Activated CD8-positive, alpha-beta T cell treated with anti-CD3 and anti-CD28 coated beads for 36 hours (primary cell): ENCODE measurements at regions not wholly inside any gene's neighbourhood (a gene's known extent, or its start where the extent isn't known, plus 50 kb on each side); places are given as distances from the start of the nearest gene placed in this dataset.

Source experiments
- ATAC-seq: fragments of 200-7000 bp; cut with Tn5 transposase; one replicate; pipeline ENCODE4 v1.10.0; 2021; ENCODE audit warnings: mild to moderate bottlenecking, moderate library complexity
- CTCF ChIA-PET: fragments of 350-600 bp; sonication (Branson Sonifier 250); formaldehyde crosslinking; loops from one replicate; lab custom pipeline; 2021; ENCODE audit warnings: antibody characterized with exemption; lab: Charles Lee
- POLR2A ChIA-PET: fragments of 350-600 bp; sonication (Branson Sonifier 250); formaldehyde crosslinking; loops from one replicate; lab custom pipeline; 2021; ENCODE audit warnings: antibody characterized with exemption; lab: Charles Lee
- DNase-seq: peaks from one replicate; pipeline ENCODE4 v3.0.0-alpha.2; 2020
- H3K27ac Mint-ChIP-seq: one replicate; pipeline ENCODE4 v1.8.0; 2021; ENCODE audit warnings: mild to moderate bottlenecking, mixed read lengths
- H3K27me3 Mint-ChIP-seq: one replicate; pipeline ENCODE4 v1.8.0; 2021; ENCODE audit warnings: mixed read lengths
- H3K36me3 Mint-ChIP-seq: one replicate; pipeline ENCODE4 v1.8.0; 2021; ENCODE audit warnings: low read depth, mixed read lengths
- H3K4me1 Mint-ChIP-seq: one replicate; pipeline ENCODE4 v1.8.0; 2021; ENCODE audit warnings: low read depth, mixed read lengths
- H3K4me3 Mint-ChIP-seq: one replicate; pipeline ENCODE4 v1.8.0; 2021; ENCODE audit warnings: mild to moderate bottlenecking, moderate library complexity, mixed read lengths
- H3K9me3 Mint-ChIP-seq: one replicate; pipeline ENCODE4 v1.8.0; 2021; ENCODE audit warnings: mixed read lengths
- CTCF ChIP-seq: fragments of 200-600 bp; IDR thresholded peaks from one replicate; pipeline ENCODE4 v1.8.0; 2022; ENCODE audit warnings: antibody characterized with exemption, mild to moderate bottlenecking
- intact Hi-C: fragments of 100-400 bp; cut with micrococcal nuclease; formaldehyde crosslinking; loops from one replicate; pipeline ENCODE4 v1.10.0; 2022

- Mint-ChIP-seq H3K27me3 (no peaks in the 10 kb centered on the region), H3K4me1 (no peaks in the 10 kb centered on the region), H3K4me3 (no peak overlapping the region), H3K27ac (no peak overlapping the region), H3K36me3 (no peaks in the 10 kb centered on the region), H3K9me3 (peaks cover 2% of the 10 kb centered on the region)
- no peak for ATAC-seq
- ChIA-PET POLR2A (no interaction called here), CTCF (no interaction called here)
- no peak for TF ChIP-seq CTCF
- intact Hi-C loops, result no loop called here
- no peak for DNase-seq
Observed at GRCh38 chr5:114928644-114929462, 240.9 kb downstream of the TRIM36 start.

- intact Hi-C loops, result no loop called here
- Mint-ChIP-seq H3K4me3 (no peak overlapping the region), H3K27me3 (peaks cover 2% of the 10 kb centered on the region), H3K36me3 (no peaks in the 10 kb centered on the region), H3K9me3 (peaks cover 4% of the 10 kb centered on the region), H3K27ac (no peak overlapping the region), H3K4me1 (no peaks in the 10 kb centered on the region)
- no peak for TF ChIP-seq CTCF
- ChIA-PET CTCF (no interaction called here), POLR2A (no interaction called here)
- ATAC-seq (no peak), DNase-seq (no peak)
Observed at GRCh38 chr5:114924769-114925168, 244.9 kb downstream of the TRIM36 start.

- H3K9me3 Mint-ChIP-seq, result peaks cover 6% of the 10 kb centered on the region
- H3K36me3 Mint-ChIP-seq, result no peaks in the 10 kb centered on the region
- intact Hi-C loops, result no loop called here
- no peak overlapping the region for H3K4me3 Mint-ChIP-seq
- no peak for ATAC-seq
- ChIA-PET POLR2A (no interaction called here), CTCF (no interaction called here)
- DNase-seq, result no peak
- no peaks in the 10 kb centered on the region for H3K4me1 Mint-ChIP-seq
- H3K27ac Mint-ChIP-seq, result no peak overlapping the region
- TF ChIP-seq CTCF, result no peak
- H3K27me3 Mint-ChIP-seq, result no peaks in the 10 kb centered on the region
Observed at GRCh38 chr5:114912189-114912920, 257.4 kb downstream of the TRIM36 start.

- Mint-ChIP-seq H3K27me3 (no peaks in the 10 kb centered on the region), H3K27ac (no peak overlapping the region), H3K9me3 (peaks cover 6% of the 10 kb centered on the region), H3K4me1 (no peaks in the 10 kb centered on the region), H3K36me3 (no peaks in the 10 kb centered on the region), H3K4me3 (no peak overlapping the region)
- no peak for TF ChIP-seq CTCF
- DNase-seq, result no peak
- intact Hi-C loops, result no loop called here
- no peak for ATAC-seq
- ChIA-PET CTCF (no interaction called here), POLR2A (no interaction called here)
Observed at GRCh38 chr5:114910727-114911126, 259.0 kb downstream of the TRIM36 start.

GRCh38 chr5:114909424-114909823 lies 260.3 kb downstream of the TRIM36 start:
- Mint-ChIP-seq H3K9me3 (peaks cover 6% of the 10 kb centered on the region), H3K4me3 (no peak overlapping the region), H3K27me3 (no peaks in the 10 kb centered on the region), H3K4me1 (no peaks in the 10 kb centered on the region), H3K27ac (no peak overlapping the region), H3K36me3 (no peaks in the 10 kb centered on the region)
- intact Hi-C loops, result no loop called here
- ChIA-PET POLR2A (no interaction called here), CTCF (interaction anchor here (0.6 kb wide), 1 partner anchor 223 kb away, joined by 3 read pairs; no protein-coding TSS in a partner anchor)
- no peak for ATAC-seq
- no peak for TF ChIP-seq CTCF
- DNase-seq, result no peak
